ENCODE measurements at regions not wholly inside any gene's neighbourhood (a gene's known extent, or its start where the extent isn't known, plus 50 kb on each side); places are given as distances from the start of the nearest gene placed in this dataset.
"Not testable (repeated sequence)": the region's sequence is repeated elsewhere in the genome, so short reads cannot be mapped to it uniquely, and the experiment has no call there.

- Histone ChIP-seq H3K9ac (ENCODE audit: low read depth in 1 of 2, low read length in 2 of 2) (no peak overlapping the region), H3K4me3 (ENCODE audit: low read length in 2 of 2) (no peak overlapping the region), H3K36me3 (ENCODE audit: control insufficient read depth in 2 of 2, insufficient read depth in 2 of 2, low read length in 2 of 2) (no peaks in the 10 kb centered on the region), H3K4me1 (ENCODE audit: control insufficient read depth in 2 of 2, insufficient read depth in 2 of 2, low read length in 2 of 2) (no peaks in the 10 kb centered on the region), H3K27ac (ENCODE audit: low read depth in 2 of 2, low read length in 2 of 2) (no peak overlapping the region), H3K9me3 (ENCODE audit: control insufficient read depth in 2 of 2, low read length in 2 of 2) (no peaks in the 10 kb centered on the region), H3K27me3 (ENCODE audit: control insufficient read depth in 2 of 2, insufficient read depth in 2 of 2, low read length in 2 of 2) (peaks cover 0 to 1% of the 10 kb centered on the region in 2 donors)
Observed at GRCh38 chr10:21388589-21388988, 136.9 kb downstream of the SKIDA1 start.

- Histone ChIP-seq H3K9ac (ENCODE audit: low read depth in 1 of 2, low read length in 2 of 2) (no peak overlapping the region), H3K36me3 (ENCODE audit: control insufficient read depth in 2 of 2, insufficient read depth in 2 of 2, low read length in 2 of 2) (no peaks in the 10 kb centered on the region), H3K4me3 (ENCODE audit: low read length in 2 of 2) (no peak overlapping the region), H3K4me1 (ENCODE audit: control insufficient read depth in 2 of 2, insufficient read depth in 2 of 2, low read length in 2 of 2) (no peaks in the 10 kb centered on the region), H3K27me3 (ENCODE audit: control insufficient read depth in 2 of 2, insufficient read depth in 2 of 2, low read length in 2 of 2) (peaks cover 0 to 1% of the 10 kb centered on the region in 2 donors), H3K9me3 (ENCODE audit: control insufficient read depth in 2 of 2, low read length in 2 of 2) (no peaks in the 10 kb centered on the region), H3K27ac (ENCODE audit: low read depth in 2 of 2, low read length in 2 of 2) (no peak overlapping the region)
Observed at GRCh38 chr10:21387868-21388267, 137.6 kb downstream of the SKIDA1 start.

GRCh38 chr10:21385996-21386585, 139.4 kb downstream of the SKIDA1 start:
- Histone ChIP-seq H3K36me3 (ENCODE audit: control insufficient read depth in 2 of 2, insufficient read depth in 2 of 2, low read length in 2 of 2) (no peaks in the 10 kb centered on the region), H3K4me1 (ENCODE audit: control insufficient read depth in 2 of 2, insufficient read depth in 2 of 2, low read length in 2 of 2) (no peaks in the 10 kb centered on the region), H3K9ac (ENCODE audit: low read depth in 1 of 2, low read length in 2 of 2) (no peak overlapping the region), H3K4me3 (ENCODE audit: low read length in 2 of 2) (no peak overlapping the region), H3K9me3 (ENCODE audit: control insufficient read depth in 2 of 2, low read length in 2 of 2) (no peaks in the 10 kb centered on the region), H3K27me3 (ENCODE audit: control insufficient read depth in 2 of 2, insufficient read depth in 2 of 2, low read length in 2 of 2) (peaks cover 0 to 1% of the 10 kb centered on the region in 2 donors), H3K27ac (ENCODE audit: low read depth in 2 of 2, low read length in 2 of 2) (no peak overlapping the region)

- H3K4me1 ChIP-seq (ENCODE audit: control insufficient read depth in 2 of 2, insufficient read depth in 2 of 2, low read length in 2 of 2) = no peaks in the 10 kb centered on the region
- no peak overlapping the region for H3K4me3 ChIP-seq (ENCODE audit: low read length in 2 of 2)
- no peaks in the 10 kb centered on the region for H3K36me3 ChIP-seq (ENCODE audit: control insufficient read depth in 2 of 2, insufficient read depth in 2 of 2, low read length in 2 of 2)
- H3K9me3 ChIP-seq (ENCODE audit: control insufficient read depth in 2 of 2, low read length in 2 of 2) = no peaks in the 10 kb centered on the region
- no peak overlapping the region for H3K27ac ChIP-seq (ENCODE audit: low read depth in 2 of 2, low read length in 2 of 2)
- H3K27me3 ChIP-seq (ENCODE audit: control insufficient read depth in 2 of 2, insufficient read depth in 2 of 2, low read length in 2 of 2) = peaks cover 0 to 1% of the 10 kb centered on the region in 2 donors
- H3K9ac ChIP-seq (ENCODE audit: low read depth in 1 of 2, low read length in 2 of 2) = no peak overlapping the region
Observed at GRCh38 chr10:21385536-21385935, 139.9 kb downstream of the SKIDA1 start.

GRCh38 chr10:21379143-21379542, 146.3 kb downstream of the SKIDA1 start:
- H3K4me3 ChIP-seq (ENCODE audit: low read length in 2 of 2) = no peak overlapping the region
- H3K36me3 ChIP-seq (ENCODE audit: control insufficient read depth in 2 of 2, insufficient read depth in 2 of 2, low read length in 2 of 2) = no peaks in the 10 kb centered on the region
- H3K27ac ChIP-seq (ENCODE audit: low read depth in 2 of 2, low read length in 2 of 2) = no peak overlapping the region
- no peaks in the 10 kb centered on the region for H3K9me3 ChIP-seq (ENCODE audit: control insufficient read depth in 2 of 2, low read length in 2 of 2)
- no peaks in the 10 kb centered on the region for H3K4me1 ChIP-seq (ENCODE audit: control insufficient read depth in 2 of 2, insufficient read depth in 2 of 2, low read length in 2 of 2)
- H3K9ac ChIP-seq (ENCODE audit: low read depth in 1 of 2, low read length in 2 of 2) = no peak overlapping the region
- no peaks in the 10 kb centered on the region for H3K27me3 ChIP-seq (ENCODE audit: control insufficient read depth in 2 of 2, insufficient read depth in 2 of 2, low read length in 2 of 2)

GRCh38 chr10:21375274-21375673, 150.2 kb downstream of the SKIDA1 start:
- not testable (repeated sequence) for H3K27ac ChIP-seq (ENCODE audit: low read depth in 2 of 2, low read length in 2 of 2); H3K9ac ChIP-seq (ENCODE audit: low read depth in 1 of 2, low read length in 2 of 2); H3K27me3 ChIP-seq (ENCODE audit: control insufficient read depth in 2 of 2, insufficient read depth in 2 of 2, low read length in 2 of 2); H3K4me3 ChIP-seq (ENCODE audit: low read length in 2 of 2); H3K36me3 ChIP-seq (ENCODE audit: control insufficient read depth in 2 of 2, insufficient read depth in 2 of 2, low read length in 2 of 2); H3K9me3 ChIP-seq (ENCODE audit: control insufficient read depth in 2 of 2, low read length in 2 of 2); H3K4me1 ChIP-seq (ENCODE audit: control insufficient read depth in 2 of 2, insufficient read depth in 2 of 2, low read length in 2 of 2)

- not testable (repeated sequence) for H3K27ac ChIP-seq (ENCODE audit: low read depth in 2 of 2, low read length in 2 of 2); H3K9ac ChIP-seq (ENCODE audit: low read depth in 1 of 2, low read length in 2 of 2); H3K36me3 ChIP-seq (ENCODE audit: control insufficient read depth in 2 of 2, insufficient read depth in 2 of 2, low read length in 2 of 2); H3K9me3 ChIP-seq (ENCODE audit: control insufficient read depth in 2 of 2, low read length in 2 of 2); H3K27me3 ChIP-seq (ENCODE audit: control insufficient read depth in 2 of 2, insufficient read depth in 2 of 2, low read length in 2 of 2); H3K4me3 ChIP-seq (ENCODE audit: low read length in 2 of 2); H3K4me1 ChIP-seq (ENCODE audit: control insufficient read depth in 2 of 2, insufficient read depth in 2 of 2, low read length in 2 of 2)
Observed at GRCh38 chr10:21373881-21374280, 151.6 kb downstream of the SKIDA1 start.

- Histone ChIP-seq H3K4me3 (ENCODE audit: low read length in 2 of 2) (peak overlapping the region; percentile 31 to 38), H3K27me3 (ENCODE audit: control insufficient read depth in 2 of 2, insufficient read depth in 2 of 2, low read length in 2 of 2) (no peaks in the 10 kb centered on the region), H3K27ac (ENCODE audit: low read depth in 2 of 2, low read length in 2 of 2) (no peak overlapping the region), H3K4me1 (ENCODE audit: control insufficient read depth in 2 of 2, insufficient read depth in 2 of 2, low read length in 2 of 2) (peaks cover 0 to 4% of the 10 kb centered on the region in 2 donors), H3K9me3 (ENCODE audit: control insufficient read depth in 2 of 2, low read length in 2 of 2) (no peaks in the 10 kb centered on the region), H3K36me3 (ENCODE audit: control insufficient read depth in 2 of 2, insufficient read depth in 2 of 2, low read length in 2 of 2) (no peaks in the 10 kb centered on the region), H3K9ac (ENCODE audit: low read depth in 1 of 2, low read length in 2 of 2) (no peak overlapping the region)
Observed at GRCh38 chr10:21372651-21373410, 152.7 kb downstream of the SKIDA1 start.

GRCh38 chr10:21369697-21370096, 155.8 kb downstream of the SKIDA1 start:
- H3K27me3 ChIP-seq (ENCODE audit: control insufficient read depth in 2 of 2, insufficient read depth in 2 of 2, low read length in 2 of 2) = no peaks in the 10 kb centered on the region
- H3K27ac ChIP-seq (ENCODE audit: low read depth in 2 of 2, low read length in 2 of 2) = no peak overlapping the region
- H3K9me3 ChIP-seq (ENCODE audit: control insufficient read depth in 2 of 2, low read length in 2 of 2) = no peaks in the 10 kb centered on the region
- no peaks in the 10 kb centered on the region for H3K36me3 ChIP-seq (ENCODE audit: control insufficient read depth in 2 of 2, insufficient read depth in 2 of 2, low read length in 2 of 2)
- peaks cover 1 to 4% of the 10 kb centered on the region in 2 donors for H3K4me1 ChIP-seq (ENCODE audit: control insufficient read depth in 2 of 2, insufficient read depth in 2 of 2, low read length in 2 of 2)
- no peak overlapping the region for H3K9ac ChIP-seq (ENCODE audit: low read depth in 1 of 2, low read length in 2 of 2)
- H3K4me3 ChIP-seq (ENCODE audit: low read length in 2 of 2) = no peak overlapping the region

GRCh38 chr10:21368728-21369425, 156.6 kb downstream of the SKIDA1 start:
- Histone ChIP-seq H3K36me3 (ENCODE audit: control insufficient read depth in 2 of 2, insufficient read depth in 2 of 2, low read length in 2 of 2) (no peaks in the 10 kb centered on the region), H3K4me1 (ENCODE audit: control insufficient read depth in 2 of 2, insufficient read depth in 2 of 2, low read length in 2 of 2) (peaks cover 4% of the 10 kb centered on the region in 2 donors), H3K27ac (ENCODE audit: low read depth in 2 of 2, low read length in 2 of 2) (no peak overlapping the region), H3K9me3 (ENCODE audit: control insufficient read depth in 2 of 2, low read length in 2 of 2) (no peaks in the 10 kb centered on the region), H3K4me3 (ENCODE audit: low read length in 2 of 2) (no peak overlapping the region), H3K27me3 (ENCODE audit: control insufficient read depth in 2 of 2, insufficient read depth in 2 of 2, low read length in 2 of 2) (no peaks in the 10 kb centered on the region), H3K9ac (ENCODE audit: low read depth in 1 of 2, low read length in 2 of 2) (no peak overlapping the region)

Data from mucosa of rectum (tissue), 2 donors.